OCI-LY3 (cell line): ENCODE measurements at regions not wholly inside any gene's neighbourhood (a gene's known extent, or its start where the extent isn't known, plus 50 kb on each side); places are given as distances from the start of the nearest gene placed in this dataset.

Experiments used
- CTCF ChIP-seq: fragments of 200-600, 300-600 bp; sonication (generic); IDR thresholded peaks from 2 replicates; pipeline ENCODE4 v1.5.1; 2014; ENCODE audit warnings: antibody characterized with exemption, low read length, low read depth
- EZH2phosphoT487 ChIP-seq: fragments of 200-600 bp; shearing (Covaris generic); IDR thresholded peaks from 2 replicates; pipeline ENCODE4 v1.6.1; 2018; ENCODE audit warnings: antibody characterized with exemption, mixed run types, low read depth

GRCh38 chr10:61016630-61017029, 72.6 kb upstream of the RHOBTB1 start:
- TF ChIP-seq CTCF (no peak), EZH2phosphoT487 (no peak)
